ENCODE measurements at regions not wholly inside any gene's neighbourhood (a gene's known extent, or its start where the extent isn't known, plus 50 kb on each side); places are given as distances from the start of the nearest gene placed in this dataset.

DNA sequence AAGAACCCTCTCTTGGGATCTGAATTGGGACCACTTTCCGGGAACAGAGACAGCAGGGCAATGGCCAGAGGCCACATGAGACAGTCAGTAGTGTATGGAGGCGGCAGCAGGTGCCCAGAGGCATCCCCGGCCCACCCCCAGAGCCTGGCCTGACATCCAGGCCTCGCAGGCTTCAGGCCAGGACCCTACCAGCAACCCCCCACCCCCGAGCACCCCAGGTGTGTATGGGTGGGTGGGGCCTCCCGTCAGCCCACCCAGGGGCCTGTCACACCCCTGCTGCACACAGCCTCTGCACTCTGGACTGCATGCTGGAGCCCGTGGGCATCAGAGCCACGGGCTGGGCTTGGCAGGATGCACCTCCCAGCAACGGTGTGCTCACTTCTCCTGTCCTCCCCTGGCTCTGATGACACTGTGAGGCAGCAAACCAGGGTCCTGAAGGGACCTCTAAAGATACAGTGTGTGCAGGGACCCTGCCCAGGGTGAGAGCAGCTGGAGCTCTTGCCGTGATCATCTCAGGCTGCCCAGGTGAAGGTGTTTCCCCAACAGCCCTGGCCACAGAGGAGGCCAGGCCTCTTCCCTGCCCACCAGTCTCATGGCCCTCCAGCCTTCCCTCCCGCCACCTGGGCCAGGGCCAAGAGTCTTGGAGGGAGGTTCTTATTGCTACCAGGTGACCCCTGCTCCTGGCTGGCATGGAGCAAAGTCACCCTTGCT lies 88.8 kb upstream of the SEPTIN5 start:
- no peak for DNase-seq

DNA sequence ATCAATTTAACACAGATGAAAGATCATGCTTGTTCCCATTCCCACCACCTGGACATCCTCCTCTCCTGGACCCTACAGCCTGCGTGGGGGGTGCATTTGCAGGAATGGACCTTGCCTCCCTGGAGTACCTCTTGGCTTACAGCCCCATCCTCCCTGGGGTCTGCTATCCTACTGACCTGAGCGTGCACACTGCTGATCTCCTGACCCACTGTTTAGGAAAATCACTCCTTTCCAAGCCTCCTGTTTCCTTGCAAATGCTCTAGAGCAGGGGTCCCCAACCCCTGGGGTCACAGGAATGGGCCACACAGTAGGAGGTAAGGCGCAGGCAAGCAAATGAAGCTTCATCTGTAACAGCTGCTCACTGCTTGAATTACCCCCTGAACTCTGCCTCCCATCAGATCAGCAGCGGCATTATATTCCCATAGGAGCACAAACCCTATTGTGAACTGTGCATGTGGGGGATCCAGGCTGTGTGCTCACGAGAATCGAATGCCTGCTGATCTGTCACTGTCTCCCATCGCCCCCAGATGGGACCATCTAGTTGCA lies 88.2 kb upstream of the SEPTIN5 start:
- DNase-seq: no peak

DNA sequence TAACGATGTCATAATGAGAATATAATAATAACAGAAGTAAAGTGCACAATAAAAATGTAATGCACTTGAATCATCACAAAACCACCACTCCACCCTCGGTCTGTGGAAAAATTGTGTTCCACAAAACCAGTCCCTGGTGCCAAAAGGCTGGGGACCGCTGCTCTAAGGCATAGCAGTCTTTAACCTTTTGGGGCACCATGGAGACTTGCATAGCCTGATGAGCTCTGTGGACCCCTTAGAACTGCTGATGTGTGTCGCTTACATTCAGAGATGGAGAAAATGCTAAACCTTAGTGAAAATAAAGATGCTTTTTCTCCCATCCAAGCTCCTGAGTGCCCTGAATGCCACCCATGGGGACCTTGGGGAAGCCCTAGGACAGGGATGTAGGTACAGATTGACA lies 87.6 kb upstream of the SEPTIN5 start:
- DNase-seq: no peak

DNA sequence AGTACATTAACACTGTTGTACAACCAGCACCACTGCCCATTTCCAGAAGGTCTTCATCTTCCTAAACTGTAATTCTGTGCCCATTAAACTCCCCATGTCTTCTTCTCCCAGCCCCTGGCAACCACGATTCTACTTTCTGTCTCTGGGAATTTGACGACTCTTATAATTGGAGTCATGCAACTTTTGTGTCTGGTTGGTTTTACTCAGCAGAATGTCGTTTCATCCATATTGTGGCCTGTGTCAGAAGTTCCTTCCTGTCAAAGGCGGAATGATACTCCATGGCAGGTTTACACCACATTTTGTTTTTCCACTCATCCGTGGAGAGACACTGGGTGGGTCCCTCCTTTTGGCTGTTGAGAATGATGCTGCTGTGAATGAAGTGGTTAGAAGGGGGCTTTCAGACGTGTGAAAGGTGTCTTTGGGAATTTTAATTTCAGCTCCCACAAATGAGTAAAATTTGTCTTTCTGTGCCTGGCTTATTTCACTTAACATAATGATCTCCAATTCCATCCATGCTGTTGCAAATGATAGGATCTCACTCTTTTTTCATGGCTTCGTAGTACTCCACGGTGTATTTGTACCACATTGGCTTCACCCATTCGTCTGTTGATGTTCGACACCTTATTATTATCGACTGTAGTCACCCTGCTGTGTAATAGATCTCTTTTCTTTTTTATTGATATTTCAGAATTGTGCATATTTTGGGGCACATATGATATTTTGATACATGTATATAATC lies 86.1 kb upstream of the SEPTIN5 start:
- no peak for DNase-seq

DNA sequence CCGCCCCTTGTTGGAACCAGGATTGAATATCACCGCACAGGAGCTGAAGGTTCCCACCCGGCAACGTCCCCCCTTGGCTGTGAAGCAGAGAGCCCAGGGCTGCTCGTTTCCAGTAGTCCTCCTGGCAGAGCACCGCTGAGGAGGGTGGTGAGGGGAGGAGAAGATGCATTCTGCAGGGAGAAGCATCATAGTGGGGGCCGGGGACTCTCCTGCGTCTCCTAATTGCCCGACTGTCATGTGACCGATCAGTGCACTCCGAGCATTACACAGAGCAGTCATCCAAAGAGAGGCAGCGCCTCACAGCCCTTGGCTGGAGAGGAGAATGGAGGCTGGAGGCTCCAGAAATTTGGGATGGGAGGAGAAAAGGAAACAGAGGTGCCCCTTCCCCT lies 85.0 kb upstream of the SEPTIN5 start:
- no peak for DNase-seq

DNA sequence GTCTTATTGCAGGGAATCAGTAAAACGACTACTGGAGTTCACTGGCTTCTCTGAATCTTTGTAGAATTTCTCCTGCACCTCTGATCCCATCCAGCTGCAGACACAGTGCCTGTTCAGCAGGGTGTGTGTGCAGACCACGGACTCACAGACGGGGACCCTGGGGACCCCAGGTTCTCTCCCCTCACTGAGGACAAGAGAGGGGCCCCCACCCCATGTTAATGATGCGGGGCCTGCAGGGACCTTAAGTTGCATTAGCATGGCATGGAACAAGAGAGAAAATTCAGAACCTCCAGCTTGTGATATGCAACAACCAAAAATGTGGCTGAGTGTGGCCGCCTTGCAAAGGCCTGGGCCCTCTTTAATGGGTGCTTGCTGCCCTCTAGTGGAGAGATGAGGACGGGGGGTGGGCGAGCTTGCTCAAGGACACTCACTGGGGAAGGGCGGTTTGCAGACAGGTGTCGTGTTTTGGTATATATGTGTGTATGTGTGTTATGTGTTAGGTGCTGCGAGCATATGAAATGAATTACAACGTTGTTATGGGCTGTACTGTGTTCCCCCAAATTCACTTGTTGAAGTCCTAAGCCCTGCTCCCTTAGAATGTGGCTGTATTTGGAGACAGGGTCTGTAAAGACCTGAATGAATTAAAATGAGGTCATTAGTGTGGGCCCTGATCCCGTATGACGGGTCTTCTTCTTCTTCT lies 84.4 kb upstream of the SEPTIN5 start:
- peak; percentile 68 to 85 (median 78) for DNase-seq

DNA sequence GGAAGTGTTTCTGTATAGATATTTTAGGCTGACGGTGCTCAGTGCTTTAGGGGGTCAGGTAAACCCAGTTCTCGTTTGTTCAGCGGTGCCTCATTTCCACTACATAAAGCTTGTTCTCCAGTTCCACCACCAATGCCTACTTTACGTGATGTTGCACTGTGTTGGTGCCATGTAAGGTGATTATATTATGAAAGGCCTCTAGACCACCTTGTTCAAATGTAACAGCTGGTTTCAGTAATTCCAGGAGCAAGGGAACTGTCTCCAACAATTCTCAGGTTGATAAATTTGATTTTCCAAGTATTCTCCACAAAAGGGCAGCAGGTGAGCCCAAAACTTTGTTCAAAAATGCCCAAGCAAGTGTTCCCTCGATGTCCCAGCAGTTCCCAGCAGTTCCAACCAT lies 83.7 kb upstream of the SEPTIN5 start:
- DNase-seq: no peak

DNA sequence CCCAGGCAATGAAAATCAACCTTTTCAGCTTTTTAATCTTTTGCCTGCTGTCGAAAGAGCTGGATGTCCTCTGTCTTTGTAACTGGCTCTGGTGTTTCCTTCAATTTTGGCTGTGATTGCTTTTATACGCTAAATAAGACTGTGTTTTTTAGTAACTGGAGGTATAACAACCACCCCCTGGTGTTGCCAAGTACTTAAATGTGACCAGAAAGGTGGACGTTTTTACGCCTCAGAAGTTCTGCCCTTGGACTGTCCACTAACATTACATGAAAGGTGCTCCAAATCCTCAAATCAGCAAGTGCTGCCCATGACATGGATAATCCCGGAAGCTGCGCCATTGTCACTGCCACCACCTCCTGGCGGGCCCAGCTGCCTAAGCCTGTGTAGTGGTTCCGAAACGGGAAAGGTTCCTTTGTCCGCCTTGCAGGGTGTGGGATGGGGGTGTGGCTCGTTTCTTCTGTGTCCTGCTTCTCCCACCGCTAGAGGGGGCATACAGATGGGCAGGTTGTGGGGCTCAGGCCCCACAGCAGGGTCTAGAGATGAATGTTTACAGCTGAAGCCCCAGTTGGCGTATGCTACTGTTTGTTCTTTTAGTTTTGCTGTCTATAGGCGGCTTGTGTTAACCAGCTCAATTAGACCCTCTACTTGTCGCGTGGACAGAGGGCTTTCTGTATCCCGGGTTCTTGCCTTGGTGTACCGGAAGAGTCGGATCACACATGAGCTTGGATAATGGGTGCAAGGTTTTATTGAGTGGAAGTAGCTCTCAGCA lies 82.2 kb upstream of the SEPTIN5 start:
- DNase-seq: no peak

DNA sequence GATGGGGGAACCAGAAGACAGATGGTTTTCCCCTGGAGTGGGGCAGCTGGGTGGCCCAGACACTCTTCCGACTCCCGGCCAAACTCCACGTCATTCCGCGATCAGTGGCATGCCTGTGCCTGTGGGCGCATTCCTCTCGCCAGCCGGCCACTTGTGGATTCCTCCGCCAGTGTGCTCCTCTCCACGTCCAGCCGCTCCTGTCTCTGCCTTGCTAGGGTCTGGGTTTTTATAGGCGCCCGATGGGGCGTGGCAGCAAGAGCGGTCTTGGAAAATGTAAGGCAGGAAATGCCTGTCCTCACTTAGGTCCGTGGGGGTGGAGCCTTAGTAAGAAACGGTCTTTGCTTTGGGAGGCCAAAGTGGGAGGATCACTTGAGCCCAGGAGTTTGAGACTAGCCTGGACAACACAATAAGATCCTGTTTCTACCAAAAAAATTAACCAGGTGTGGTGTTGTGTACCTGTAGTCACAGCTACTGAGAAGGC lies 81.6 kb upstream of the SEPTIN5 start:
- no peak for DNase-seq

DNA sequence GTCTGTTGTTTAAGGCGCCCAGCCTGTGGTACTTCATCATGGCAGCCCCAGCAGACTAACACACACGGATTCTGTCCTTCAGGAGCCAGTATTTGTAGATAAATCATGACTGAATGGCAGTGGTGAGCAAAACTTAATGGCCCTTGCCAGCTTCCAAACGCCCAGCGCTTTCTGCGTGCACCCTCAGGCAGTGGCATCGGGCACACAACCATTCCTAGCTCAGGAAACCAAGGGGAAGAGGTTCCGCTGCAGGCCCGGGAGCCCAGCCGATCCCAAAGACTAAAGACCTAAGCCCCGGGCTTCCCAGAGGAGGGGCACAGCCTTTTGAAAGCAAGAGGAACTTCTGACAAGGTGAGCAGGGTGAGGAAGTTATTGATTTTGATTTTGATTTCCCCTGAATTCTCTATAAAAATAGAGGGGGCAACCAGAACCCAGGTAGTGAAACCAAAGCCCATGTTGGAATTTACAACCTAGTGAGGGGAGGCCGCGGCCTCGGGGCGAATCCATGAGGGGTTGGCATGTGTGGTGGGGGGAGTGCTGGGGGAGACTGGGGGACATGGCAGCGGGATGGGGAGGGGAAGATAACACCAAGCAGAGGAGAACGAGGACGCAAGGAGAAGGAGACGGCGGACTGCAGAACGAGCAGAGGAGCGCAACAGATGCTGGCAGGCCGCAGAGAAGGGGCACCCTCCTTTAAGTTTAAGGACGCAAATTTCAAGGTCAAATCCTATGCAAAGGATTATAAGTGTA lies 79.9 kb upstream of the SEPTIN5 start:
- DNase-seq: no peak

DNA sequence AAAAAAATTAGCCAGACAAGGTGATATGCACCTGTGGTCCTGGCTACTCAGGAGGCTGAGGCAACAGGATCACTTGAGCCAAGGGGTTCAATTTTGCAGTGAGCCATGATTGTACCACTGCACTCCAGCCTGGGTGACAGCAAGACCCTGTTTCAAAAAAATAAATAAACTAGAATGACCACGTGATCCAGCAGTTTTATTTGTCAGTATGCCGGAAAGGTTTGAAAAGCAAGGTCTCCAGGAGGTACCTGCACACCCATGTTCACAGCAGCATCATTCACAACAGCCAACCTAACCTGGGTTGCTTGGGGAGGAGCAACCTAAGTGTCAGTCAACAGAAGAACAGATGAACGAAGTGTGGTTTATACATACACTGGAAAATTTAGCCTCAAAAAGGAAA lies 78.7 kb upstream of the SEPTIN5 start:
- no peak for DNase-seq

DNA sequence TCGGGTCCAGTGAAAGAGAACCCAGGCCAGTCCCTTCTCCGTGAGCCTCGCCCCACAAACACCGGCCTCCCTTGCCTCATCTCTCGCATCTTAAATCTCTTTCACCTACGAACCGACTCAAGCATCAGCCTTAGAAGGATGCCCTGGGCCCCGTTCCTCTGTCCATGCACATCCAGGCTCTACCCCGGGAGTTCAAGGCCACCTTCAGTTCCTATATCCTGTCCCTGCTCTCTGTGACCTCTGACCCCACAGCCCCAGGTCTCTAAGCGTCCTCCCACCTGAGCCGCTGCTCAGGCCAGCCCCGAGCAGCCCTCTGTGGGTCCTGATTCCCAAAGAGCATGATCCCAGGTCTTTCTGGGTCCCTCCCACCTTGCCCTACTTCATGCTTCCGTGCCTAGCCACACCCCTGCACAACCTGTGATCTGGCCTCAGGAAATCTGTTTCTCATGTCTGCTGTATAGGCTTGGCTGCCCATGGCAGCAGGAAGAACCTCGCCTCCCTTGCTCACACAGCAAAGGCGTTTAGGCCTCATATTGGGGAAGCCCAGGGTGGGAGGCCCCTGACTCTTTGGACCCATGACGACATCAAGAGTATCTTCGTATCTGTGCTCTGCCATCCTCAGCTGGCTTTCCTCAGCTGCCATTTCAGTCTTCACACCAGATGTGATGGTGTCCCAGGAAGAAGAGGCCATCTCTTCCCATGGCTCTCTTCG lies 77.5 kb upstream of the SEPTIN5 start:
- DNase-seq: no peak

DNA sequence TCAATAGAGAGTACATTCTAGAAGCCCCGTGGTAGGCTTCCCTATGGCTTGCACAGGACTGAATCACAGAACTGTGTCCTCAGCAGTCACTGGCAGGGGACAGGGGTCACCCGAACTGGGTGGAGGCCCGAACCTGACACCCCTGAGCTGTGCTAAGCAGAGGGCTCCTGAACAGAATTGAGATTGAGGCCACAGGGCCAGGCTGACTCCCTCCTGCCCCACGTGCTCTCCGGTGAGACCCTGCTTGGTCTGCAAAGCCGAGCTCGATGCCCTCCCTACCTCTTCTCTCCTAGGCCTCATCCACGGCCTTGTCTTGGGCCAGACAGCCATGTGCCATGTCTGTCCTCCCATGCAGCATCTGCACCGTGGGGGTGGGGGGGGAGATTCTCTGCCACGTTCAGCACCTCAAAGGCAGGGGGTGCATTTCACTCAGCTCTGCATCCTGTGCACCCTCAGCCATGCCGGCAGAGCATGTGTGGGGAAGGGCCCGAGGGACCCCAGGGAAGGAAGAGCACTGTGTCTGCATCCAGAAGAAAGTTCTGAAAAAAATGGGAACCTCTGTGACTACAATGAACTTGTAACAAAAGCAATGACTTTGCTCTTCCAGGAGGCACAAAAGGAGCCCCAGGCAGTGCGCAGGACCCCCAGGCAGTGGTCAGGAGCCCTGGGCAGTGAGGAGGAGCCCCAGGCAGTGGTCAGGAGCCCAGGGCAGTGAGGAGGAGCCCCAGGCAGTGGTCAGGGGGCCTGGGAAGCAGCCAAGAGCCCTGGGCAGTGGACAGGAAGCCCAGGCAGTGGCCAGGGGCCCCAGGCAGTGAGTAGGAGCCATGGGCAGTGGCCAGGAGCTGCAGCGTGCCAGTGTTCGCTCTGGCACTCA lies 76.7 kb upstream of the SEPTIN5 start:
- no peak for DNase-seq

DNA sequence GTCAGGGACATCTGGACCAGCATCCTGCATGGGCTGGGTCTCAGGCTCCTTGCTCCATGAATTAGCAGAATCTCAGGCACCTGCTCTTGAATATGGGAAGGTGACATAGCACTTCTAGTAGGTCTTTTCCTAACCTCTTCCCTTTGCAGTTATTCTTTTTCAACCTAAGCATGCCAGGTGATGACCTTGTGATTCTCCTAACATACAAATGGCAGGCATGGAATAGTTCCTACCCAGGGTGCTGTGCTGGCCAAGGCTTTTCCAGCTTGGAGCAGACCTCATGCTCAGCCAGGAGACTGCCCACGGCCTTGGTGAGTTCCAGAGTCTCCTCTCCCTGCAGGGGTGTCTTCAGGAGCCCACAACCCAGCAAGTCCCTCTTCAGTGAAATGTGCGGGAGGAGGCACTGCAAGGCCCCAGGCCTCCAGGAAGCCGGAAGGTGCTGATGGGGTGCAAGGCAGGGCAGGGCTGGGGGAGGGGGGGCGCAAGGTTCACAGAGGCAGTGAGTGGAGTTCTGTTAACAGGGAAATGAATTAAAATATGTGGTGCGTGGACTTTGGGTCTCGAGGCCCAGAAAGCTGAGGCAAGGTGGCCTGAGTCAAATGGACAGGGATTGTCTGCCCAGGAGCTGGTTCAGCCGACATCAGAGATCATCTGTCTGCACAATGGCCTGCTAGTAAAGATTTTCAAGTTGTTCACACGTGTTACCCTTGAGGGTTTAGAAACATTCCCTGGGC lies 75.9 kb upstream of the SEPTIN5 start:
- DNase-seq: no peak

DNA sequence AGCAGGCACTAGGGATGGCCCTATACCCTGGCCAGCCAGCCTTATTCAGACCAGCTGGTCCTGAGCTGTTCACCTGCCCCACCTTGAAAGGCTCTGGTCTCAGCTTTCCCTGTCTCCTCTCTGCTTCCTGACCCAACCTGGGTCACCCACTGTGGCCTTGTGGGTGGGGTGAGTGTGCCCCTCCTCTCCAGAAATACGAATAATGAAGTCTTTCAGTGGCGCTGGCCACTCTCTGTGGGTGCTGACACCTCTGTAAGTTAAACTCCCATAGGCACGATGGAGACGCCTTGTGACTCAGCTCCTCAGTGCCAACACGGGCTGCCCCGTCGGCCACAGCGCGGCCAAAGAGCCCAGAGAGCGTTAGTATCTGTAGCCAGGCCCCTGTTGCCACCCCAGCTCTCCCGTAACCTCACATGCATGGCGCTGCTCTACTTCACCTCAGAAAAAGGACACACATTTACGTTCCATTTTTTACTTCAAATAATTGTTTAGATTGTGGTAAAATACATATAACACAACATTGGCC lies 74.6 kb upstream of the SEPTIN5 start:
- no peak for DNase-seq

DNA sequence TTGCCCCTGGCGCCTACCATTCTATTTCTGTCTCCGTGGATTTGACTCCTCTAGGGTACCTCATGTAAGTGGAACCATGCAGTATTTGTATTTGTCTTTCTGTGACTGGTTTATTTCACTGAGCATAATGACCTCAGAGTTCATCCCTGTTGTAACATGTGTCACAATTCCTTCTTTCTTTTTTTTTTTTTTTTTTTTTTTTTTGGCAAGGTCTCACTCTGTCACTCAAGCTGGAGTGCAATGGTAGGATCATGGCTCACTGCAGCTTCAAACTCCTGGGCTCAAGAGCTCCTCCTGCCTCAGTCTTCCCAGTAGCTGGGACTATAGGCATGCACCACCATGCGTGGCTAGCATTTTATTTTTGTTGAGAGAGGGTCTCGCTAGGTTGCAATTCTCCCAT lies 74.0 kb upstream of the SEPTIN5 start:
- DNase-seq: no peak

DNA sequence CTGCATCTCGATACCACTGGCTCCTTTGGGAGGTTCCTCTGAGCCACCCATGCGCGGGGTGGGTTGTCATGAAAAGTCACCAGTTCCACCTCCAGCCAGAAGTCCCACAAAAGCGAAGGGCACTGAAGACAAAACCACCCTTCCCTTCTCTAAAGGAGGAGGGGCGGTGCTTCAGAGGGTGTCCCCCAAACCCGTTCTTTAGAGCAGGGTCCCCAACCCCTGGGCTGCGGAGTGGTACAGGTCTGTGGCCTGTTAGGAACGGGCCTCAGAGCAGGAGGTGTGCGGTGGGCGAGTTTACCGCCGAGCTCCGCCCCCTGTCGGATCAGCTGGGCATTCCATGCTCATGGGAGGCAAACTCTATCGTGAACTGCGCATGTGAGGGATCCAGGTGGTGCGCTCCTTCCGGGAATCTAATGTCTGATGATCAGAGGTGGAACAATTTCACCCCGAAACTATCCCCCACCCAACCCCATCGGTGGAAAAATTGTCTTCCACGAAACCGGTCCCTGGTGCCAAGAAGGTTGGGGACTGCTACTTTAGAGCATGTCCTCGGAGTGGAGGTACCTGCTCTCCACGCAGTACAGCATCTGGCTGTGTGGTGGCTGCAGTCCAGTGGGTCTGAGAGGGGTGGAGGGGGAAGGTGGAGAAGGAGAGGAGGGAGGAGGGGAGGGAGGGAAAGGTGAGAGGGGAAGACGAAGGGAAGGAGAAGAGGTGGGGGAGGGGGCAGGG lies 72.9 kb upstream of the SEPTIN5 start:
- no peak for DNase-seq

DNA sequence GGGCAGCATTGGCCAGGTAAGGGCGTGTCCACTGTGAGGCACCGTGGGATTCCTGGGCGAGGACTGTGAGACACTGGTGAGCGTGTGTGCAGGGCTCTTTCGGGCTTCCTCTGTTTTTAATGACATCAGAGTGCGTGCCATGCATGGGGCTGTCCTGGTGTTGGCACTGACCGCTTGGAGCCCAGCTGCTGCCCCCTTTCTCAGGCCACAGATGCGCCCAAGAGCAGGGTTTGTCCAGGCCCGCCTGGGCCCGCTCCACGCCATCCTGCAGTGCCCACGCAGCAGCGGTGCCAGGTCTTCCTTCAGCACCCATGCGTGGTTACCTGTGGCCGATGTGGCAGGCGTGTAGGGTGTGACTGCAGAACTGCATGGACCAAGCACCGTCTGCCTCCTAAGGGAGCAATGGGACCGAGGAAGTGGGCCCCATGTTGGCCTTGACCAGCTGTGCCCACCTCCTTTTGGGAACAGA lies 72.3 kb upstream of the SEPTIN5 start:
- DNase-seq: no peak

All from activated naive CD4-positive, alpha-beta T cell (primary cell).